ENCODE measurements at regions not wholly inside any gene's neighbourhood (a gene's known extent, or its start where the extent isn't known, plus 50 kb on each side); places are given as distances from the start of the nearest gene placed in this dataset.

- TF ChIP-seq FOSB (CRISPR knock-in tag; IDR thresholded peaks at IDR 0.05) (no peak), ZNF302 (CRISPR knock-in tag; IDR thresholded peaks at IDR 0.05) (no peak), JUN (IDR thresholded peaks at IDR 0.05) (no peak), MAZ (IDR thresholded peaks at IDR 0.05; ENCODE audit: borderline replicate concordance, low read depth, low read length) (no peak), RAD21 (conservative IDR thresholded peaks at IDR 0.05 in 1 of 2, IDR thresholded peaks at IDR 0.05 in 1 of 2) (no peak), SREBF2 (IDR thresholded peaks at IDR 0.05) (no peak), MYC (IDR thresholded peaks at IDR 0.05; ENCODE audit: borderline replicate concordance, low read length) (no peak)
- TF ChIP-seq, protein P1, sequence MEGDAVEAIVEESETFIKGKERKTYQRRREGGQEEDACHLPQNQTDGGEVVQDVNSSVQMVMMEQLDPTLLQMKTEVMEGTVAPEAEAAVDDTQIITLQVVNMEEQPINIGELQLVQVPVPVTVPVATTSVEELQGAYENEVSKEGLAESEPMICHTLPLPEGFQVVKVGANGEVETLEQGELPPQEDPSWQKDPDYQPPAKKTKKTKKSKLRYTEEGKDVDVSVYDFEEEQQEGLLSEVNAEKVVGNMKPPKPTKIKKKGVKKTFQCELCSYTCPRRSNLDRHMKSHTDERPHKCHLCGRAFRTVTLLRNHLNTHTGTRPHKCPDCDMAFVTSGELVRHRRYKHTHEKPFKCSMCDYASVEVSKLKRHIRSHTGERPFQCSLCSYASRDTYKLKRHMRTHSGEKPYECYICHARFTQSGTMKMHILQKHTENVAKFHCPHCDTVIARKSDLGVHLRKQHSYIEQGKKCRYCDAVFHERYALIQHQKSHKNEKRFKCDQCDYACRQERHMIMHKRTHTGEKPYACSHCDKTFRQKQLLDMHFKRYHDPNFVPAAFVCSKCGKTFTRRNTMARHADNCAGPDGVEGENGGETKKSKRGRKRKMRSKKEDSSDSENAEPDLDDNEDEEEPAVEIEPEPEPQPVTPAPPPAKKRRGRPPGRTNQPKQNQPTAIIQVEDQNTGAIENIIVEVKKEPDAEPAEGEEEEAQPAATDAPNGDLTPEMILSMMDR (IDR thresholded peaks at IDR 0.05): no peak
- TF ChIP-seq, protein P2, sequence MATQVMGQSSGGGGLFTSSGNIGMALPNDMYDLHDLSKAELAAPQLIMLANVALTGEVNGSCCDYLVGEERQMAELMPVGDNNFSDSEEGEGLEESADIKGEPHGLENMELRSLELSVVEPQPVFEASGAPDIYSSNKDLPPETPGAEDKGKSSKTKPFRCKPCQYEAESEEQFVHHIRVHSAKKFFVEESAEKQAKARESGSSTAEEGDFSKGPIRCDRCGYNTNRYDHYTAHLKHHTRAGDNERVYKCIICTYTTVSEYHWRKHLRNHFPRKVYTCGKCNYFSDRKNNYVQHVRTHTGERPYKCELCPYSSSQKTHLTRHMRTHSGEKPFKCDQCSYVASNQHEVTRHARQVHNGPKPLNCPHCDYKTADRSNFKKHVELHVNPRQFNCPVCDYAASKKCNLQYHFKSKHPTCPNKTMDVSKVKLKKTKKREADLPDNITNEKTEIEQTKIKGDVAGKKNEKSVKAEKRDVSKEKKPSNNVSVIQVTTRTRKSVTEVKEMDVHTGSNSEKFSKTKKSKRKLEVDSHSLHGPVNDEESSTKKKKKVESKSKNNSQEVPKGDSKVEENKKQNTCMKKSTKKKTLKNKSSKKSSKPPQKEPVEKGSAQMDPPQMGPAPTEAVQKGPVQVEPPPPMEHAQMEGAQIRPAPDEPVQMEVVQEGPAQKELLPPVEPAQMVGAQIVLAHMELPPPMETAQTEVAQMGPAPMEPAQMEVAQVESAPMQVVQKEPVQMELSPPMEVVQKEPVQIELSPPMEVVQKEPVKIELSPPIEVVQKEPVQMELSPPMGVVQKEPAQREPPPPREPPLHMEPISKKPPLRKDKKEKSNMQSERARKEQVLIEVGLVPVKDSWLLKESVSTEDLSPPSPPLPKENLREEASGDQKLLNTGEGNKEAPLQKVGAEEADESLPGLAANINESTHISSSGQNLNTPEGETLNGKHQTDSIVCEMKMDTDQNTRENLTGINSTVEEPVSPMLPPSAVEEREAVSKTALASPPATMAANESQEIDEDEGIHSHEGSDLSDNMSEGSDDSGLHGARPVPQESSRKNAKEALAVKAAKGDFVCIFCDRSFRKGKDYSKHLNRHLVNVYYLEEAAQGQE (IDR thresholded peaks at IDR 0.05): no peak
Observed at GRCh38 chr16:16925432-16925831, 545.3 kb downstream of the XYLT1 start.
